ENCODE measurements at regions not wholly inside any gene's neighbourhood (a gene's known extent, or its start where the extent isn't known, plus 50 kb on each side); places are given as distances from the start of the nearest gene placed in this dataset.

GRCh38 chr21:22292144-22292543 lies 1293.9 kb downstream of the NCAM2 start:
- H3K9me3 Mint-ChIP-seq, result no peaks in the 10 kb centered on the region
- H3K4me3 Mint-ChIP-seq, result no peak overlapping the region
- no peak overlapping the region for H3K27ac Mint-ChIP-seq
- H3K36me3 Mint-ChIP-seq, result no peaks in the 10 kb centered on the region
- no peak for TF ChIP-seq CTCF (conservative IDR thresholded peaks at IDR 0.05)
- H3K27me3 Mint-ChIP-seq, result no peaks in the 10 kb centered on the region
- no peaks in the 10 kb centered on the region for H3K4me1 Mint-ChIP-seq (ENCODE audit: unreplicated experiment)
- DNase-seq (ENCODE audit: extremely low spot score, unreplicated experiment), result no peak

GRCh38 chr21:22297575-22297974 lies 1299.4 kb downstream of the NCAM2 start:
- Mint-ChIP-seq H3K36me3 (no peaks in the 10 kb centered on the region), H3K4me3 (no peak overlapping the region), H3K27ac (no peak overlapping the region), H3K9me3 (no peaks in the 10 kb centered on the region), H3K27me3 (no peaks in the 10 kb centered on the region), H3K4me1 (ENCODE audit: unreplicated experiment) (no peaks in the 10 kb centered on the region)
- TF ChIP-seq CTCF (conservative IDR thresholded peaks at IDR 0.05), result no peak
- no peak for DNase-seq (ENCODE audit: extremely low spot score, unreplicated experiment)

GRCh38 chr21:22311741-22312462 lies 1313.7 kb downstream of the NCAM2 start:
- Mint-ChIP-seq H3K9me3 (peaks cover 16% of the 10 kb centered on the region), H3K4me1 (ENCODE audit: unreplicated experiment) (no peaks in the 10 kb centered on the region), H3K4me3 (no peak overlapping the region), H3K36me3 (no peaks in the 10 kb centered on the region), H3K27ac (no peak overlapping the region), H3K27me3 (no peaks in the 10 kb centered on the region)
- no peak for DNase-seq (ENCODE audit: extremely low spot score, unreplicated experiment)
- TF ChIP-seq CTCF (conservative IDR thresholded peaks at IDR 0.05), result no peak

- H3K27me3 Mint-ChIP-seq, result no peaks in the 10 kb centered on the region
- H3K9me3 Mint-ChIP-seq, result peaks cover 16% of the 10 kb centered on the region
- H3K4me1 Mint-ChIP-seq (ENCODE audit: unreplicated experiment), result no peaks in the 10 kb centered on the region
- no peak for DNase-seq (ENCODE audit: extremely low spot score, unreplicated experiment)
- no peak overlapping the region for H3K27ac Mint-ChIP-seq
- no peaks in the 10 kb centered on the region for H3K36me3 Mint-ChIP-seq
- H3K4me3 Mint-ChIP-seq, result no peak overlapping the region
- TF ChIP-seq CTCF (conservative IDR thresholded peaks at IDR 0.05), result no peak
These were observed 1316.8 kb downstream of the NCAM2 start for GRCh38 chr21:22314963-22315362.

GRCh38 chr21:22319435-22319834 lies 1321.2 kb downstream of the NCAM2 start:
- no peak overlapping the region for H3K4me3 Mint-ChIP-seq

More at GRCh38 chr21:22319435-22319834, 1321.2 kb downstream of the NCAM2 start:
- Mint-ChIP-seq H3K27me3 (no peaks in the 10 kb centered on the region), H3K36me3 (no peaks in the 10 kb centered on the region), H3K4me1 (ENCODE audit: unreplicated experiment) (no peaks in the 10 kb centered on the region), H3K9me3 (no peaks in the 10 kb centered on the region), H3K27ac (no peak overlapping the region)
- no peak for DNase-seq (ENCODE audit: extremely low spot score, unreplicated experiment)
- TF ChIP-seq CTCF (conservative IDR thresholded peaks at IDR 0.05), result no peak

Data from type B pancreatic cell (in vitro differentiated cells).